HG03457 (cell line): ENCODE measurements at regions not wholly inside any gene's neighbourhood (a gene's known extent, or its start where the extent isn't known, plus 50 kb on each side); places are given as distances from the start of the nearest gene placed in this dataset.

Experiments
- ATAC-seq: cut with Tn5 transposase; IDR thresholded peaks from one replicate; pipeline ENCODE4 v1.9.1; 2021; ENCODE audit warnings: moderate number of reproducible peaks; ENCODE audit not compliant: unreplicated experiment

- no peak for ATAC-seq
Observed at GRCh38 chr13:76463314-76463713, 422.9 kb downstream of the KCTD12 start.

- ATAC-seq: no peak
Observed at GRCh38 chr13:76461999-76462398, 424.2 kb downstream of the KCTD12 start.

GRCh38 chr13:76461484-76461883 lies 424.7 kb downstream of the KCTD12 start:
- no peak for ATAC-seq

GRCh38 chr13:76459863-76460262 lies 426.3 kb downstream of the KCTD12 start:
- ATAC-seq: no peak

GRCh38 chr13:76455960-76456359 lies 430.2 kb downstream of the KCTD12 start:
- ATAC-seq: no peak

- no peak for ATAC-seq
Observed at GRCh38 chr13:76454991-76455390, 431.2 kb downstream of the KCTD12 start.

GRCh38 chr13:76449716-76450115 lies 436.5 kb downstream of the KCTD12 start:
- no peak for ATAC-seq

GRCh38 chr13:76446191-76446590 lies 440.0 kb downstream of the KCTD12 start:
- ATAC-seq: no peak

- peak; percentile 77 for ATAC-seq
Observed at GRCh38 chr13:76440568-76440967, 445.6 kb downstream of the KCTD12 start.

GRCh38 chr13:76439546-76439945 lies 446.7 kb downstream of the KCTD12 start:
- no peak for ATAC-seq

- ATAC-seq: no peak
Observed at GRCh38 chr13:76438050-76438449, 448.2 kb downstream of the KCTD12 start.

GRCh38 chr13:76425935-76426334 lies 460.3 kb downstream of the KCTD12 start:
- ATAC-seq: no peak

- no peak for ATAC-seq
Observed at GRCh38 chr13:76421011-76421410, 465.2 kb downstream of the KCTD12 start.

- no peak for ATAC-seq
Observed at GRCh38 chr13:76418404-76418803, 467.8 kb downstream of the KCTD12 start.

- ATAC-seq: no peak
Observed at GRCh38 chr13:76414320-76414719, 471.9 kb downstream of the KCTD12 start.

GRCh38 chr13:76406243-76406642 lies 480.0 kb downstream of the KCTD12 start:
- ATAC-seq: no peak

- no peak for ATAC-seq
Observed at GRCh38 chr13:76398425-76398824, 487.8 kb downstream of the KCTD12 start.

GRCh38 chr13:76397413-76397812 lies 488.8 kb downstream of the KCTD12 start:
- ATAC-seq: no peak

GRCh38 chr13:76389321-76389720 lies 496.9 kb downstream of the KCTD12 start:
- ATAC-seq: no peak

GRCh38 chr13:76387566-76387965 lies 498.6 kb downstream of the KCTD12 start:
- ATAC-seq: no peak

GRCh38 chr13:76386321-76386720 lies 499.9 kb downstream of the KCTD12 start:
- no peak for ATAC-seq

- no peak for ATAC-seq
Observed at GRCh38 chr13:76385586-76385985, 500.6 kb downstream of the KCTD12 start.

- ATAC-seq: no peak
Observed at GRCh38 chr13:76383676-76384461, 502.3 kb downstream of the KCTD12 start.
